HUDEP-2 (cell line): ENCODE measurements at regions not wholly inside any gene's neighbourhood (a gene's known extent, or its start where the extent isn't known, plus 50 kb on each side); places are given as distances from the start of the nearest gene placed in this dataset.

Experiments
- DNase-seq, 76 experiments: peaks; one replicate each; lab custom pipeline; 2025; ENCODE audit not compliant: unreplicated experiment in 76 of 76; lab: John Stamatoyannopoulos, UW

DNA sequence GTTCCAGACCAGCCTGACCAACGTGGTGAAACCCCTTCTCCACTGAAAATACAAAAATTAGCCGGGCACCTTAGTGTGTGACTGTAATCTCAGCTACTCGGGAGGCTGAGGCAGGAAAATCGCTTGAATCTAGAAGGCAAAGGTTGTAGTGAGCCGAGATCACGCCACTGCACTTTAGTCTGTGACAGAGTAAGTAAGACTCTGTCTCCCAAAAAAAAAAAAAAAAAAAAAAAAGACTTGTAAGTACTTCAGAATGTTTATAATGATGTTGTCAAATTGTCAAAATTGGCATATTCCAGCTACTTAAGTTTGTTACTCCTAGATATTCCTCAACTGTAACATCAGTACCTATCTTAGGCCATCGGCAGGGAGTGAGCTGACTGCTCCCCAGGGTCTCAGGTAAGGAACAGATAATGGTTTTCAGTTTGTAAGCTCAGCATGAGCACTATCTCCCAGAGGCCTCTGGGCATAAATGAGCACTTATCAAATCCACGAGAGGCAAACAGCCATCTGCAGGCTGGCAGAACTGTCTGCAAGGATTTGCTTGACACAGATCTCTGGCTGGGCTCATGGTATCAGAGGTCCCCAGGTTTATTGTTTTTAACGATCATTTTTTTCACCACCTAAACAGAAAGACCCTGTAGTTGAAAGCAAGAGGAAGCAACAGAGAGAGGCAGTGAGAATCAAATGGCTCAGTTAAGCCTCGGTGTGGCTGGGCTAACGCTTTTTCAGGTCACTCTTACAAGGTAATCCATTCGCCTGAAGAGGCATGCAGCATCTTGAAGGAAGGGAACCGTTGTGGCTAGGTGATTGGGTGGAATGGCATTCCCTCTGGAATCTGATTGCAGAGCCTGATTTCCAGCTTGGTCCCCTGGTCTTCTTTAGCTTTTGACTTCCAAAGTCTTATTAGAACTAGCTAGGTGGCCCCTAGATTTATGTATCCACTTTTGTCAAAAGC, 115.9 kb downstream of the LY86 start:
- DNase-seq = peak in 74 of 76 experiments; percentile 49 to 98 (median 86)

DNA sequence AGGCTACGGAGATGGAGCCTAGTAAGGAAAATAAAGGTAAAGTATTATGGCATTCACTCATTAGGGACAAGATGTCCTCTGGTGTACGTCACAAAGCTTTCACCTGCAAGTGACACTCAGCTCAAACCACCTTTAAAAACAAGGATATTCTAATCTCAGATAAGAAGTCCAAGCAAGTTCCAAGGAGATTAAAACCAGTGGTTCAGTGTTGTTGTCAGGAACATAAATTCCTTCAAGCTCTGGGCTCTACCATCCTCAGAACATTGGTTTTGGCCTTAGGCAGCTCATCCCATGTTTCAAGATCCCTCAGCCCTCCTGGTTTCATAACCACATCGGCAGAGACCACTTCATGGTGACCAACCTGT, 116.5 kb downstream of the LY86 start:
- DNase-seq = peak in 1 of 76 experiments; percentile 57

DNA sequence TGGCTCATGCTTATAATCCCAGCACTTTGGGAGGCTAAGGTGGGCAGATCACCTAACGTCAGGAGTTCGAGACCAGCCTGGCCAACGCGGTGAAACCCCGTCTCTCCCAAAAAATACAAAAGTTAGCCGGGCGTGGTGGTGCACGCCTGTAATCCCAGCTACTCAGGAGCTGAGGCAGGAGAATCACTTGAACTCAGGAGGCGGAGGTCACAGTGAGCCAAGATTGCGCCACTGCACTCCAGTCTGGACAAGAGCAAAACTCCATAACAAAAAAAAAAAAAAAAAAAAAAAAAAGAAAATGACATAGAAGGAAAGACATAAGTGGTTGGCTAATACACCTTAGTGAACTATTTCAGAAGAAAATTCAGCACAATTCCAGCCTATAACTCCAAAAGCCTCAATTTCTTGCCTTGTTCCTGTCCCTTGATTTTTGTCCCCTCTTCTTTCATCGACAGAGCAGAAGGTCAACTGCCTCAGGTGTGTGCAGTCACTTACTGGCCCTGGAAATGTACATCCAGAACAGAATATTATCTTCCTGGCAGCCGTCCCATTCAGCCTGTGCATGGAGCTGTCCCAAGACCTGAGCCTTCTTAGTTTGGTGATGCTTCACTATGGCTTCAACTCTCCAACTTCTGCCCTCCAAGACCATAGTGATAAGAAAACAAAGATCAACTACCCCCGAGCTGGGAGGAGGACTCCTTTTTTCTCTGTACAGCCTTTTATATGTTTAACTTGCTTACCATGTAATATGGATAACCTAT, 117.6 kb downstream of the LY86 start:
- peak in 25 of 76 experiments; percentile 25 to 70 (median 41) for DNase-seq

DNA sequence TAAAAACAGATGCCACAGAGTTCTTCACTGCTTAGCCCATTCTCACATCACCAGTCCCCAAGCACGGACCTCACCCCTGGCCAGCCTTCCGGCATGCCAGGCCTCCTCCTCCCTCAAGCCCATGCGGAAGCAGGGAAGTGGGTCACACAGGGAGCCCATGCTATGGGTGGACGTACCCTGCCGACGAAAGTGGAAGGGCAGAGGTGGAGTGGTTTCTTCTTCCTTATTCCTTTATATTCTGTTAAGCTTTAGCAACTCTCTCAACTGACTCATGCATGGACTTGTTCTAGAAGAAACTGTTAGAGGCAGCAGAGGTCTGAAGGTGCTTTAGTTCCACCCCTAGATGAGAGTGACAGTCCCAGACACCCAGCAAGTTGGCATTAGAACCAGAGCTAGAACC, 118.6 kb downstream of the LY86 start:
- DNase-seq = peak in 9 of 76 experiments; percentile 27 to 61 (median 43)

DNA sequence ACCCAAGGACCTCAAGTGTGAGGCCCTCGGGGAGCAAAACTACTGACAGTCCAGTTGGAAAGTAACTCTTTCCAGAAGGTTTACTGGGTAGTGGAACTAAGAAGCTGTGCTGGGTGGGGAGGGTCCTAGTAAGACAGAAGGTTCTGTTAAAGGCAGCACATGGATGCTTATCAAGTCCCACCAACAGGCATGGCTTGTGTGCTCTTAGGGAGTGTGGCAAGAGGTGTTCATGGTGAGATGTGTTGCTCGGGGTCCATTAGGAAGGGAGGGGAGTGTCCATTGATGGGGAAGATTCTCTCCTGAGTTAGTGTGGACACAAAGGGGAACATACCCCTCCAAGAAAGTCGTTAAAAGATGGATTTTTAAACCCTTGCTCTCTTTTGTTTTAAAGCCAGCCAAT, 120.6 kb downstream of the LY86 start:
- DNase-seq = peak in 72 of 76 experiments; percentile 38 to 91 (median 71)

DNA sequence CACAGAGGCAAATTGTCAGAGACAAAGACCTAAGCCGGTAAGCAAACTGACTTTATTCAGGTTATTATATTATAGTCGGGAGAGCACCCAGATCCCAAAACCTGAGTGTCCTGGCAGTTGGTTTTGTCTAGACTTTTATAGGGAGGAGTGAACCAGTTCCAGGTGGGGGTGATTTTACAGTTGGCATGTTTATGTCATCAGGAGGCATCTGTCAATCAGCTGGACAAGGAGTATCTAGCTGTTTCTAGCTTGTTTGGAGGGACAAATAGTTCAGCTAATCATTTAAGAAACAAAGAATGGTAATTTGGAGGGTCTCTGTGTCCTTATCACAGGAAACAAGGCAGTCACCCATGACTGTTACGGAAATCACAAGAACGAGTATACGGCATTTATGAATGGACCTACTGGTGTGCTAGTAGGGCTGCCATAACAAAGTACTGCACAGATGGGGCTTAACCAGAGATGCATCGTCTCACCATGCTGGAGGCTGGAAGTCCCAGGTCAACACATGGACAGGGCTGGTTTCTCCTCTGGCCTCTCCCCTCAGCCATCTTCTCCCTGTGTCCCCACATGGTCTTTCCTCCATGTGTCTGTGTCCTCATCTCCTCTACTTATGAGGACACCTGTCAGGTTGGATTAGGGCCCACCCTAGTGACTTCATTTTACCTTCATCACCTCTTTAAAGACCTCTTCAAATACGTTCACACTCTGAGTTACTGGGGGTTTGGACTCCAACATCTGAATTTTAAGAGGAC, 122.7 kb downstream of the LY86 start:
- DNase-seq = peak in 2 of 76 experiments; percentile 61 to 65

DNA sequence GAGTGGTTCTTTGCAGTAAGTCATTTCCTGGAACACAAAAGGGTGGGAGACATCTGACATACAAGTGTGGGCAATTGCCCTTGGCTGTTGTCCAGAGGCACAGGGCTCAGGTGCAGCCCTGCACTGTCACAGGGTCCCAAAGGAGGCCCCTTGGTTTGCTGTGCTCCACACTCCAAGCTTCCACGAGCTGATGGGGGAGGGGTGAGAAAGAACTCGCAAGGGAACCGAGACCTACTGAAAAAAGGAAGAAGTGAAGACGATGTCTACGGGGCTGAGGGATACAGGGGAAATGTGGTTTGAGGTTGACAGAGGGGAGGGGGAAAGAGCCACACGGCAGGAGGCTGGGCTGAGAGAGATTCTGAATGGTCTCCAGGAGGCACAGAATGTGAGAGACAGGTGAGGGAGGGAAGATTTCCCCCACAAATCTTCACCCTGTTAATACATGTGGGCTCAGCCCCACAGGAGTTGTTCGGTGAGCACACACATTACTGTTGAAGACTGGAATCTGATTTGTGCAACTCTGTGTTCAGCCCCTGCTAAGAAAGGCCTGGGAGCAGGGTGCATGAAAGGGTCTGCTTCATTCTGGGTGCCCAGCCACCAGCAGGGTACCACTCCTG, 123.4 kb downstream of the LY86 start:
- DNase-seq = peak in 3 of 76 experiments; percentile 47 to 71 (median 55)

DNA sequence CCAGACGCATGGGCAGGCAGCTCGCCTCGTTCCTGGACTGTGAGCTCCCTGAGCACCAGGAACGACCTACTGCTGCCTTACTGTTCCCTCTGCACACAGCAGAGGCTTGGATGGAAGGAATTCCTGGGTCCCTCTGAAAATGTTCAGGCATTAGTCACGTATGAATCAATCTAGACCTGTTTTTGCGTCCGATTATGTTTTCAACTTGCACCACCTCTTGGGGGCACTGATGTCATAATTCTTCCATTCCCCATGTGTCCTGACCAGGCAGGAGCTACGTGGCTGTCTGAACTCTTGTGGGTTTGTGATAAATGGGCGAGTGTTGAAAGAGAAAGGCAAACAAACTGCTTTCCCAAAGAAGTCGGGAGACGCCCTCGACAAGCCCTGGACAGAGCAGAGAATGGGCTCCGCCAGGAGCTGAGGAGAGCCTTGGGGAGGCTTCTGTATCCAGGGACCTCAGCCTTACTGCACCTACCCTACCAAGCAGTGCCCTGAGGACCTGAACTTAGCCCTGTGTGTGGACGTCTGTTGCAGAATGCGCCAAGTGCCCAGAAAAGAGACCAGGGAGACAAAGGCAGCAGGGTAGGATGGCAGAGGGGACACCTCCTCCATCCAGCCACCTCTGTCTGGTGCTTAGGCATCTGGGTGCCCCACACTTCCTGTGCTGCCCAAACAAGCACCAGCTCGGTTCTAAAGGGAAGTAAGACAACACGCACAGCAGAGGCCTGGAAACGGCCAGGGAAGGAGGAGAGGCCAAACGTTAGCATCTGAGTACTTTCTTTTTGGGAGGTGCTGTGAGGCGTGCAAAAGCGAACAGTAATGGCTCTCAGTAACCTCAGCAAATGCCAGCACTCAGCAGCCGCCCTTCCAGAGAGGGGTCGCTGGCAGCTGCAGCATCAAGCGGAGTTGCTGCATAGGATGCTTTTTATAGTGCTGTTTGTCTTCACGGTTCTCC, 124.2 kb downstream of the LY86 start:
- peak in 22 of 76 experiments; percentile 22 to 94 (median 48) for DNase-seq

DNA sequence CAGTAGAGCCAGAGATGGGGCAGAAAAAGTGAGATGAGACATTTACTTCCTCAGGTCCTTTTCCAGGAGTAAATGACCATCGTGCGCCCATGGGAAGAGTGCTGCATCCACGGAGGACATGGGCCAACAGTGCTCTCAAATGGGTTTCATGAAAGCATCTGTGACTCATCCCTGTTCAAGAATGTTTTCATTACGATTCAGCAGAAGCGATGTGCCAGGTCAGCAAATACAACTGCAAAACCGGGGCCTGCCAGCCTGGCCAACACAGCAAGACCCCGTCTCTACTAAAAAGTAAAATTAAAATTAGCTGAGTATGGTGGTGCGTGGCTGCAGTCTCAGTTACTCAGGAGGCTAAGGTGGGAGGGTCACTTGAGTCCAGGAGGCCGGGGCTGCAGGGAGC, 125.1 kb downstream of the LY86 start:
- DNase-seq = no peak

DNA sequence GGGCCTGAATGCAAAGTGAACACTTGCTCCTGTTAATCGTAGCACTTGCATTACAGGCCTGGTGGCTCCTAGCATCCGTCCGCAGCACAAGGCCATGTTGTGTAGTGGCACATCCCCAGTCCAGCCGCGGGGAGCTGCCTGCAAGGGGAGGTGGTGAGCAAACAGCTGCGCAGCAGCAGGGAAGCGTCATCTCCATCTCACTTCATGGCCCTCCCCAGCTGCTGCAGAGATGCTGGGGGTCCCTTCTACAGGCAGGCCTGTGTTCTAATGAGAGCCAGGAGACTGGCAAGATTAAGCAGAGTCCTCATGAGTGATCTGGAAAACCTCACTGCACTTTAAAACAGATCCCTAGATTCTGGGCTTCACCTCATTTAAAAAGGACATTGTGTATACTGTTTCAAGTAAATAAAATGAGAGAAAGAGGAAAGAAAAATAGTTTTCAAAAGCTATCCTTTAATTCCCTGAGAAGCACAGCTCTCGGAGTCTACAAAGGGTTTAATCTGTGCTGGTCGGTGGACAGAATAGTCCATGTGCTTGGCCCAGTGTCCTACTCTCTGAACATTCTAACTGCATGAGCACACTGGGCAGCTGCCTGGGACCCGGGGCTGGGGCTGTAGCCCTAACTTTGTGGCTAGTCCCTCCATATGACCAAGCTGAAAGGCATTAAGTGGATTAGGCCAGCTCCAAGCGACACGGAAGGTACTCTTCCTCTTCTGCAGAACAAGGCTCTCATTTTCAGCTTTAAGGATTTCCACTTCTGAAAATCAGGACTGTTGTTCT, 125.8 kb downstream of the LY86 start:
- no peak for DNase-seq

DNA sequence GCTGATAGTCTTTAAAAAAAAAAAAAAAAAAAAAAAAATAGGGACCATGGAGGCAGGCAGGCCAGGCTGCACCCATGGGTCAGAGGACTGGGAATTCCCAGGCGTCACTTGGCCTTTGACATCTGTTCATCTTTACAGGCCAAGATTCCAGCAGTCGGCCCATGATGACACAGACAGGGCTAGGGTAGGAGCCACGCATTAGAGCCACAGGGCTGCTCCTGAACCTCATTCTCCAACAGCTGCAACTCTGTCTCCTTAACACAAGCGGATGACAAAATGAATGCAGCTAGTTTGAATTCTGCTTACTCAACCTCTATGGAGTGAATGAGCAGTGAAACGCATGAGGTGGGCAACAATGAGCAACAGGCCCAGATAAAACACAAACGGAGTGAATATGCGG, 126.4 kb downstream of the LY86 start:
- no peak for DNase-seq

DNA sequence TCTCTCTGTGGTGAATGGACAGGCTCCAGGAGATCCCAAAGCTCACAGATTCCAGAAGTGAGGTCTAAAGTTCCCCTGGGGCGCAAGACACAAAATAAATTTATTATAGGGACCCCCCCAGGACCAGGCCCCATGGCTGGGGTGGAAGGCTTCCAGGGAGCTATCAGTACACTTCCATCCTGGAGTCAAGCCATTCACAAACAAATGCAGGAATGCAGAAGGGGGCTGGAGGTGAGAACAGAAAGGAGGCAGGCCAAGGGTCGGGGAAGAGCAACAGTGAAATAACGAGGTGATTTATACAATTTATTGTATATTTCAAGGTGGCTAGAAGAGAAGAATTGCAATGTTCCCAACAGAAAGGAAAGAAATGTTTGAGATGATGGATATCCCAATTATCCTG, 126.9 kb downstream of the LY86 start:
- DNase-seq = no peak

DNA sequence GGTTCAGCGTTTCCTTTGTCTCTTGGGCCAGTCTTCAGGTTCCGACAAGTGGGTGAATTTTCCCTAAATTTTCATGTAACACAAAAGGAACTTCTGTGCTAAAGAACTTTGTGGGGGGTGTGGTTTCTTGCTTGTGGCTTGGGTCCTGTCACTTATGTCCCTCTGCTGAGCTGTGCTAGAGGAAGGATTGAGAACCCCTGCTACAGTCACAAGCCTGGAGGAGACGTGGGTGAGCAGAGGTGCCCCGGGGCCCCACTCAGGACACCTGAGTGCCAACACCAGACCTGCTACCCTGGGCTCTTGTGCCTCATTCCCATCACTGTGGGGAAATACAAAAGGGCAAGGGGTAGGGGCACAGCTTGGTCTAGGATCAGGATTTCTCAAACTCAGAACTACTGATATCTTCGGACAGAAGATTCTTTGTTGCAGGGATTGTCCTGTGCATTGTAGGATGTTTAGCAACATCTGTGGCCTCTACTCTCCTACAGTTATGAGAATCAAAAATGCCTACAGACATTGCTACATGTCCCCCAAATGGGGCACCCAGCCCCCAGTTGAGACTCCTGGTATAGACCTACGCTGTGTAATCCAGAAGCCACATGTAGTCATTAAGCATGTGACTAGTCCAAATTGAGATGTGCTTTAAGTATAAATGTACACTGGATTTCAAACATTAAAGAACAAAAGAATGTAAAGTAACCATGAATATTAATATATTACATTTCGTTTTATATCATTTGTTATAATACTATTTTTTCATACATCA, 128.7 kb downstream of the LY86 start:
- DNase-seq = no peak

DNA sequence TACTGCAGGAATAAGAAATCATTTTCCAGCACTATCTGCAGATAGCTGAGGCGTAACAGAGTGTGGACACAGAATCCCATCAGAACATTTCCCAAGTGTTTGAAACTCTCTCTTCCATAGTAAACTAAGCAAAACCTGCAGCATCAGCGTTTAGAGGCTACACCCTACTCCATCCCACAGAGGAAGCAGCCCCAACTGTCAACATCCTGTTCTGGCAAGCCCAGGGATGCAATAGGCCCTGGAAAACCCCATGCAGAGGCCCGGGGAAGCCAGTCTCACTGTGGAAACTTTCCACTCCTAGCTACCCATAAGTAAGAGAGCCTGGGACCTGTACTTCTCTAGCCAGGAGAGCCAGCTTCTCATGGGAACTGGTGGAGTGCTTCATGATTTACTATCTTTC, 129.4 kb downstream of the LY86 start:
- no peak for DNase-seq

DNA sequence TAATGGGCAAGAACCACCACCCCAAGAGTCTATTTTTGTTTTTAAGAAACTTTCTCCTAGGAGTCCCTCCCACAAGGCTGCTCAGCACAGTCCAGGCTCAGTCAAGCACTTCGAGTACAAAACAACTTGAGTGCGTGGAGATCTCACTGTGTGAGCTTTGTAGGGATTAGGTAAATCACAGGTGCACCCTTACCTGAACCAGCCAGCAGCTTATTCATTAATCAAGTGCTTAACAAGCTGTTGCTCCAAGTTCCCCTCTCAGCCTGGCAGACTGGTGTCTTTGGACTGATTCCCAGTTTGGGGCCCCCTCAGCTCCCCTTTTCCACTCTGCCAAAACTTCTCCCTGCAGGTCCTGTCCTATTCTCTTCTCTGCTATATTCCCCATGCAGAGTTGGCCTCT, 133.1 kb downstream of the LY86 start:
- peak in 1 of 76 experiments; percentile 35 for DNase-seq

DNA sequence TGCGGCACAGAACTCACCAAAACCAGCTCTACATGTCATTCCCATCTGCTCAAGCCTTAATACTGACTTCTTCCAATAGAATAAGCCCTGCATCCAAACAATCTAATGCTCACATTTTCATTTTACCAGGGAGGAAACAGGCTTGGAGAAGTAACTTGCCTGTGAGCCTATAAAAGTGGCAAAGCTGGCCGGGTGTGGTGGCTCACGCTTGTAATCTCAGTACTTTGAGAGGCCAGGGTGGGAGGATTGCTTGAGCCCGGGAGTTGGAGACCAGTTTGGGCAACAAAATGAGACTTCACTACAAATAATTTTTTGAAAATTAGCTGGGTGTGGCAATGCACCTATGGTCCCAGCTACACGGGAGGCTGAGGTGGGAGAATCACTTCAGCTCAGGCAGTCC, 133.7 kb downstream of the LY86 start:
- DNase-seq = no peak

DNA sequence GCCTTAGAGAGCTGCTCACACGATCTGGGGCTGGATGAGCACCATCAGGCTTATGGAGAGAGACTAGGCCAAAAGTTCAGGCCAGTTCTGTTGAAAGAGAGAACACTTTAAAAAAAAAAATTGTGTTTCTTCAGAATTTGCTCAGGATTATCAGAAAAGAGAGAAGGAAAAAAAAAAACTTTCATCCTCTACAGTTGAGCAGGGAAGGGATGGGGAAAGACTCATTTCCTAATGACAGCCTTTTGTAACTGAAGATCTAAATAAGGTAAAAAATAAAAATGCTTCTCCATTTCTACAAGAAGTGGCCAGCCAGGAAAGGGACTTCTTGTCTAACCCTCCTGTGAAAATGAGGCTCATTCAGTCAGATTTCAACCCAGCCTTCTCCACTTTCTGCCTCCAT, 134.8 kb downstream of the LY86 start:
- DNase-seq = no peak
